HG03521 (cell line): ENCODE measurements at regions not wholly inside any gene's neighbourhood (a gene's known extent, or its start where the extent isn't known, plus 50 kb on each side); places are given as distances from the start of the nearest gene placed in this dataset.

Experiments
- ATAC-seq: cut with Tn5 transposase; IDR thresholded peaks from one replicate; pipeline ENCODE4 v1.9.1; 2021; ENCODE audit warnings: mild to moderate bottlenecking, moderate library complexity; ENCODE audit not compliant: unreplicated experiment

DNA sequence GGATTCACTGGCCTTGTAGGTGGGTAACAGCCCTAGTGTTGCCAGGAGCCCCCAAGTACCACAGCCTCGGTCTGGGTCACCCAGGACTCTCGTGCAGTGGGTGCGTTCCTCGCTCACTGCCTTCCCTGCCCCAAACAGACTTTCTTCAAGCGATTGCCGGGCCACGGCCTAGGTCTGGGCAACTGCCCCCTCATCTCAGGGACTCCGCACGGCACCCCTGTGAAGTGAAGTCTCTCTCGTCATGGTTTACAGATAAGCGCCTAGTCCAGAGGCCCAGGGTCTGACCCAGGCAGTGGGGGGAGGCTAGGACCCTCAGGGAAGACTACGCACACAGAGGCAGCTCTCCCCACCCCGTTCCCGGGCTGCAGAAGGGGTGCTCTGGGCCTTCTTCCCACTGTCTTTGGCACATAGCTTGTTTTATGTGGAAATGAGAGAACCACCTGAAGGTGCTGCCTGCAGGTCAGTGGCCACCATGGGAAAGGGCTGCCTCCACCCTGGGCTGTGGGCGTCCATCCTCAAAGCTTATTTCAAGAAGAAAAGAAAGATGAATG lies 220.8 kb downstream of the ERMARD start:
- no peak for ATAC-seq

DNA sequence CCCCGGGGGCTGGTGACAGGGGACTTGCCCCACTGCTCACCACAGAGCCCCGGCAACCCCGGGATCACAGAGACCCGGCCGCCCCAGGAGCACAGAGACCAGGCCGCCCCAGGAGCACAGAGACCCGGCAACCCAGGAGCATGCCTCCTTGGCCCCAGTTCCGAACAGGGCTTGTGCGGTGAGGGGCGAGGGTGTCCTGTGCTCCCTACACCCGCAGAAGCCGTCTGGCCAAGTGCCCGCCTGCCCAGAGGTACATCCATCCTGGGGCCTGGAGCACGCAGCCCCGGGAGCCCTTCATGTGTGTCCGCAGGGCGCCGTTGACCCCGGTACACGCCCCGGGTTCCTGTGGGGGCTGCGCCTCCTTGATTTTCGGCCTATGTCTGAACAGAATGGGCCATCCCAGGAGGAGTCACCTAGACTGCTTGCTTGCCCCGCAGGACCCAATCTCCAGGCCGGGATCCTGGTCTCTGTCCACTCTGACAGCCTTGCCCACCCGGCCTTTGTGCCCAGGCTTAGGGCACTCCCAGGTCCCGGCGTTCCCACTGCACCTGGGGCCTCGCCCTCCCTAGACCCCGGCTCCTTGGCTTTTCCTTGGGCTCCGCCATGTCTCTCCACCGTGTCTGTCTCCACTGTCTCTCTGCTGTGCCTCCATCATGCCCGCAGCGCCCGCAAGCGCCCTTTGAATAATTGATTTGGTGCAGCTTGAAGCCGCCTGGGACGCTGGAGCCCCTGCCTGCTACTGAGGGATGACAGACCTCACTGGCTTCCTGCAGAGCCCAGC lies 219.8 kb downstream of the ERMARD start:
- ATAC-seq, result no peak

DNA sequence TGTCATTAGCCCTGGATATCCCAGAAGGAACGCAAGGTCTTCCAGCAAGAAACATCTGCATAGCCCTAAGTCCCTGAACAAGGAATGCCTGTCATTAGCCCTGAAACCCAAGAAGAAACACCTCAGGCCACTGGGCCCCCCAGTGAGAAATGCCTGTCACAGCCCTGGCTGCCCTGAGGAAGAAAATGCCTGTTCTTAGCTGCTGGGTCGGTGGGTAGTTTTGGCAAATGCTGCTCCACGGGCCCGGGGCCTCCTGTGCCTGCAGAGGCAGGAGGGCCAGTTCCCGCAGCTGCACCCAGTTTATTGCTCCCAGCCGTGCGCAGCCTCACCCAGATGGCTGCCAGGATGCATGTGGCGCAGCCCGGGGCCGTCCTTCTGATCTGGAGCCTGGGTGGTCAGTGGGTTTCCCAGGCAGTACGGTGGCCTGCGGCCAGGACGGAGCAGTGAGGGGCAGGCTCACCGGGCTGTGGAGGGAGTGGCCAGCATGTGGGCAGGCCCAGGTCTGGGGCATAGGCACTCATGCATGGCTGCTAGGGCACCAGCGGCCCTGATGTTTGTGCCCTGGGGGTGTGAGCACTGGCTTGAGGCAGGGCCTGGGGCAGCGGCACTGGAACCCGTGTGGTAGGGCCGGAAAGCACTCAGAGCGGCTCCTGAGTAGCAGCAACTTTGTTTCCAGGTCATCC lies 219.0 kb downstream of the ERMARD start:
- ATAC-seq, result no peak

DNA sequence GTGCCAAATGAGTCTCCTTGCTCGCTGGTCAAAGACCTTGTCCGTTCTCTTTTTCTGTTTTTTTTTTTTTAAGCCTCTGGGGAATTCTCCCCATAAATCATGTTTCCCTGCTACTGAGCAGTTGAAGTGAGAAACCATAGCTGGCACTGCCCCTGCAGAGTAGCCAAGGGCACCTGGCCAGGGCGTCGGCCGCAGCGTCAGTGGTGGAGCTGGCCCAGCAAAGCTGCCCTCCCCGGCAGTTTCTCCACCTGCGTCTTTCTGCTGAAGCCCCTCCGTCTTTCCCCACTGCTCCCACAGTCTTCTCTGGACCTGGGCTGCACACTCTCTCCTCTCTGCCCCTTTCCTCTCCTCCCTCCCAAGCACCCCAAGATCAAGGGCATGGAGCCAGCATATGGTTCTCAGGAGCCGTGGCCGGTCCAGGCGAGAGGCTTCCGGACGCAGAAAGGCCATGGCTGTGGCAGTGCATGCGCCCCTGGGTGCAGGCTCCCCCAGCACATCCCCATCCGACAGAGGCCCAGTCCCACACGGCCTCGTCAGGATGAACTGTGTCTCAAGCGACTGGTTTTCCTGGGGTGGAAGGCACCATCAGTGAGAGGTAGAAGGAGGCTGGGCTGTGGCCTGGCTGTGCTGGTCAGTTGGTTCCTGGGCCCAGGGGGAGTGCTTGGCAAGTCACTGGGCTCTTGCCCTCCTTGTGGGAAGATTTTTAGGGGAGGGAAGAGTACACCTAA lies 218.1 kb downstream of the ERMARD start:
- ATAC-seq, result no peak

DNA sequence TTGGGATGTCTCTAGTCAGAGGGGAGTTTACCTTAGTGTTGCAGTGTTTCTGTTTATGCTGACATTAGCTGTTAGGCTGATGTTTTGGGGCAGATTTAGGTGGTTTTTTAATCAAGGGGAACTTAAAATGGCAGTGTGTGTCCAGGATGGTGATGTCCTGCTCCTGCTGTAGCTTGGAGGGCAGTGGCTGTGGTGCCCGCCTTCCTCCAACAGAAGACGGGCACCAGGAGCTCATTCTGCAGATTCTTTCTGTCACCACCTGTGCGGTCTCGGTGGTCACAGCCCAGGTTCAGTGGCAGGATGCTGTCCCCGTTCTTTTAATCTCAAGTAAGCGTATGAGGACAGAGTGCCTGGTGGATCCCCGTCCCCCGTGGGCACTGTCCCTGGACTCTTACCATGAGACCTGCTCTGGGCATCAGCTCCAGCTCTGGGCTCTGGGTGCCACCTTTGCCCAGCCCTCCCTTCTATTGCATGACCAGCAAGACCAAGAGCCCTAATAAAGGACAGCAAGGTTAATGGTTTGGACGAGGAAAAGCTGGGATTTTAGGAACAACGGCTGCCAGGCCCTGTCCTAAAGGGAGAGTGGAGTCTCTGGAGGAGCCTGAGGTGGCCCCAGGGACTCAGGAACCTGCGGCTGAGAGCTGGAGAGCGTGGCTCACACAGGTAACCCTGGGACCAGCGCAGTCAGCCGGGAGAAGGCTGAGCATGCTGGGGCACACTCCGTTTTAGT lies 217.3 kb downstream of the ERMARD start:
- no peak for ATAC-seq

DNA sequence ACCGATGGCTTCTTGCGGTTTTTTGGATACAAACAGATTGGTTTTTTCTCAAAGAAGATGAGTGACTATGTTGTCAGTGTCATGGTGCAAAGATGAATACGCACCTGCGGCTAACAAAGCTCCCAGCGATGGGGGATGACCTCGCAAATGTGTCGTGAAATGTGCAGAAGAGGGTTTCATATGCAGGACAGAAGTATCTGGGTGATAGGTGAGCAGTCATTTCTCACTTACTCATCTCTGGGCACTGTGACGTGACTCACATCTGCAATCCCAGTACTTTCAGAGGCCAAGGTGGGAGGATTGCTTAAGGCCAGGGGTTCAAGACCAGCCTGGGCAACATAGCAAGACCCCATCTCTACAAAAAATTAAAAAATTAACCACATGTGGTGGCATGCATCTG lies 216.3 kb downstream of the ERMARD start:
- no peak for ATAC-seq

DNA sequence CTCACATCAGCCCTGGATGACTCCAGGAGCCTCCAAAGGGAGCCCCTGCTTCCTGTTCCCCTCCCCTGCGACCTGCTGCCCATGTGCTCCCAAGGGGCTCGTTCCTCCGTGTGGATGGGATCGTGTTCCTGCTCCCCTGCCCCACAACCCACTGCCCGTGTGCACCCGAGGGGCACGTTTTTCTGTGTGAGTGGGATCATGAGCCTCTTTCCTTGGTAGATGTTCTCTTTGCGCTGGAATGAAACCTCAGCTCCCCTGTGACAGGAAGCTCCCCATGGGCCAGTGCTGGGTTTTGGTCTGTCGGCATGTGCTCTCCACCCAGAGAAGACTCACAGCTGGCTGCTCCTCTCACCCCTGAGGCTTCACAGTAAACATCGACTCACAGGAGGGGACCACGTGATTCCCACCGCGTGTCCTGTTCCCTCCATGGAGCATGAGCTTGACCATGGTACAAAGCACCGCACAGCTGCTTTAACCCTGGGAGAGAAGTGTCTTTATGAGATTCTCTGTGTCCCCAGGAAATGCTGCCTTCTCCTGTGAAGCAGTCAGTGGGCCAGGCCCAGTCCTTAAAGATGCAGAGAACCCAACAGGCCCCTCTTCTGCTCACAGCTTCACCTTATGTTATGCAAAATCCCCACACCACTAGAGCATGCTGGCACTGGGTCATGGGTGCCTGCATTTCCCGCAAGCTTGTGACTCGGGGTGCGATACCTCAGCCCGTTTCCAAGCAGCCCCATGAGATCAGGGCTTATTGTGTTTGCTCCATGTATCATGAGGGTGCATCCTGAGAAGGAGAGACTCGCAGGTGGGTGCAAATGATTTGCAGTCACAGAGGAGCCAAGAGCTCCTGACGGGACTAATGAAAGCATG lies 215.1 kb downstream of the ERMARD start:
- no peak for ATAC-seq

DNA sequence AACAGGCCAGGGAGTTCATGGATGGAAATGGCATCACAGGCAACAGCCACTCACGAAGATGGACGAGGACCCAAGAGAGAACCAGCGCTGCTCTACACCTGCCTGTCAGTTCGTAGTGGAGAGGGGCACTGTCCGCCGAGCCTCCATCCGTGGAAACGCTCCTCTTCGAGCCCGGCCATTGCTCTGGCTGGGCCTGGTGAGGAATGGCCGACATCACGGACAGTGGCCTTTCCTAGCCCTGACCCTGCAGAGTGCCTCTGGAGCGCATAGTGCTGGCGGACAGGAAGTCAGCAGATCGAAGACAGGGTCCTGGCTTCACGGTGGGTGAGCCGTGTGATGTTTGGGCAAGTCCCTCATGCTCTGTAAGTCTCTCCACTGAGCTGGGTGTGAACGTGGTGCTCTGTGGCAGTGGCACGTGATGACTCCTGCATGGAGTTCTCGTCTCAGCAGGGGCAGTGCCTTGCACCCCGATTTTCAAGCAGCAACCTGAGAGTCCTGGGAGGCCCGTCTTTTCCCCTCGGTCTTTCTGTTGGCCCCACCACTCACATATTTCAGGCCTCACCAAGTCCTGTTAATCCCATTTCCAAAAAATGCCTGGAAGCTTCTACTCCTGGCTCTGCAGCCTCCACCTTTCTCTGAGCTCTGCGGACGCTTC lies 214.4 kb downstream of the ERMARD start:
- no peak for ATAC-seq

DNA sequence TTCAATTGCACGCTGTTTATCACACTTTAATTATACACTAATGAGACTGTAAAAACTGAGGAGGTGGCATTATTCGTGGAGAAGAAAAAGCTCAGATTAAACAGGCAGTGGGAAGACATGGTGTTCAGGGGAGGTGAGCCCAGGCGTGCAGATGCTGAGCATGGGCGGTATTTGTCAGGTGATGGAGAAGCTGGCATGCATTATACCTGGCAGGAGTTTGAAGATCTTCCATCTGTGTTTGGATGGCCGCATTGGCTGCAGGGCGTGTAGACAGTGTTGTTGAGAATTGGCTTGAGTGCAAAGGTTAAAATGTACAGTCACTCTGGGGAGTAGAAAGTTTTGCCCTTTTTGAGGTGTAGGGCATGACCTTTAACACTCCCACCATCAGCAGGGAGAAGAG lies 213.8 kb downstream of the ERMARD start:
- ATAC-seq, result no peak

DNA sequence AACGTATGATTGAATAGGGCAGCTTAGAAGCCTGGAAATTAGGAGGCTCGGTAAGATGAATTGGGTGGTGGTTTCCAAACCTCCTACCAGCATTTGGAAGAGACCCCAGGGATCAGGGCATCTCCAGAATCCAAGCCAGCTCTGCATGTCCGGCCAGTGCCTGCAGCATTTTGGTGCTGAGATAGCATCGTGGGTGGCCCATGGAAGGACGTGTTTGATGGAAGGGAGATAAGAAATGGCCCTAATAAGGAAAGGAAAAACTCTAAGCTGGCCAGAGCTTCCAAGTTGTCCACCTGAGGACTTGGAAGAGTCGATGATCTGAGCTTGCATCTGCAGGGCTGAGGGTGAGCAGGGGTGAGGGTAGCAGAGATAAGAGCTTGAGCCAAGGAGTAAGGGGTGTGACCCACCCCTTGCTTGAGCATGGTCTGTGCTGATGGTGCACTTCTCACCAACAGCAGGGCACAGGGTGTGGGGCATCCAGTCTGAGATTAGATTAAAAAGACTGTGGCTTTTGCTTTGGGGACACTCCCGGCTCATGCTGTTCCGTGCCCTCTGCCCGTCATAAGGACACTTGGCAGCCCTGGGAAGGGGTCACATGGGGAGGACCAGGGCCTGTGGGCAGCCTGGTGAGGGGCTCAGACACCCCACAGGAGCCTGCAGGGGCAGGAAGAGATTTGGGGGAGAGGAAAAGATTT lies 213.2 kb downstream of the ERMARD start:
- no peak for ATAC-seq

DNA sequence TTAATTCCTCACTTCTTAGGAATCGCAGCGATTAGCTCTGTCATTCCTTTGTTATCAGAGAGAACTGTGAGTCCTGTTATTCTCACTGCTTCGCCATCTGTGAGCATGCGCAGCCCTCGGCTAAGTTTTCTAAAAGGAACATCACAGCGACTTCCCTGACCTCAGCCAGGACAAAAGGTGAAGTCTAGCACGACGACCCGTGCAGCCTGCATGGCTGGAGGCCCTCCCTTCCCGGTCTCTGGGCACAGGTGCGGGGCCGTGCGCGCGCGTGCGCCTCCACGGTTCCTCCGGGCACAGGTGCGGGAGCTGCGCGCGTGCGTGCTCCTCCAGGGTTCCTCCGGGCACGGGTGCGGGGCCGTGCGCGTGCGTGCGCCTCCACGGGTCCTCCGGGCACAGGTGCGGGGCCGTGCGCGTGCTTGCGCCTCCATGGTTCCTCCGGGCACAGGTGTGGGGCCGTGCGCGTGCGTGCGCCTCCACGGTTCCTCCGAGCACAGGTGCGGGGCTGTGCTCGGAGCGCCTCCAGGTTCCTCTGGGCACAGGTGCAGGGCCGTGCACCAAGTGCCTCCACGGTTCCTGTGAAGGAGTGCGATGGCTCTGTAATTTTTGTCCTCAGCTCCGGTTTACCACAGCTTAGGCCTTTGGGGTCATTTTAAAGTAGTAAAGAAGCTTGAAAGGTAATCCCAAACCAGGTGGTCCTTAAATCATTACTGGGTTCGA lies 212.3 kb downstream of the ERMARD start:
- no peak for ATAC-seq

DNA sequence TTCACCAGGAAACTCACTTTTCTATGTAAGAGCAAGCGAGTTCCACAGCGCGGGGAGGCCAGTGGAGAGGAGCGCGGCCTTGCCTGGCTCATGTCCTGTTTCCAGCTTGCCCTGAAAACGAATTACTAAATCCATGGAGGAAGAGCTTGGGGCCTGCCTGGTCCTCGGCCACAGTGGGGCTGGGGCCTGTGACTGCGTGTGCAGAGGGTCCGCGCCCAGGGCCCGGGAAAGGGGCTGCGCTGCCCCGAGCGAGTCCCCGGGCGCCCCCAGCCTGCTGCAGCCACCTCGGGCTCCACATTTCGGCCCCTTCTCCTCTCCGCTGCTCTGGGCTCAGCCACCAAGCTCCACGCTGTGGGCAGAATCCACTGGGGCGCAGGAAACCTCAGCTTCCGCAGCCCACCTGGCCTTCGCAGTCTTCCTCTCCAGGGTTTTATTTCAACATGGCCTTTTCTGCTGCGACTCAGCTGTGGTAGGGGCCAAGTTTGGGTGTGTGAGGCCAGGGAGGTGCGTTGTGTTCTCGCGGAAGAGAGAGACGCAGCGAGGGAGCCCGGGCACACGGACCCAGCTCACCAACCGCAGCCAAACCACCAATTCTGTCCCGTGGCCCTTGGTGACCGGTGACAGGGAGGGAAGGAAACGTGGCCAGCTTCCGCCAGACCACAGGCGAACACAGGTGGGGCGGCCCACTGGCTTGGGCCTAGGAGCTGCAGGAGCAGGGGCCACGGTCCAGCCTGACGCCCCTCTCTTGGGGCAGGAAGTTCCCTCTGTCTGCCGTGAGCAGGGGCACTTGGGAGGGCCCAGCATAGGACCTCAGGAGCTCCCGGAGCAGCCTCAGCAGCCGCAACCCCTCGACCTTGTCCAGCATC lies 211.4 kb downstream of the ERMARD start:
- ATAC-seq, result no peak

DNA sequence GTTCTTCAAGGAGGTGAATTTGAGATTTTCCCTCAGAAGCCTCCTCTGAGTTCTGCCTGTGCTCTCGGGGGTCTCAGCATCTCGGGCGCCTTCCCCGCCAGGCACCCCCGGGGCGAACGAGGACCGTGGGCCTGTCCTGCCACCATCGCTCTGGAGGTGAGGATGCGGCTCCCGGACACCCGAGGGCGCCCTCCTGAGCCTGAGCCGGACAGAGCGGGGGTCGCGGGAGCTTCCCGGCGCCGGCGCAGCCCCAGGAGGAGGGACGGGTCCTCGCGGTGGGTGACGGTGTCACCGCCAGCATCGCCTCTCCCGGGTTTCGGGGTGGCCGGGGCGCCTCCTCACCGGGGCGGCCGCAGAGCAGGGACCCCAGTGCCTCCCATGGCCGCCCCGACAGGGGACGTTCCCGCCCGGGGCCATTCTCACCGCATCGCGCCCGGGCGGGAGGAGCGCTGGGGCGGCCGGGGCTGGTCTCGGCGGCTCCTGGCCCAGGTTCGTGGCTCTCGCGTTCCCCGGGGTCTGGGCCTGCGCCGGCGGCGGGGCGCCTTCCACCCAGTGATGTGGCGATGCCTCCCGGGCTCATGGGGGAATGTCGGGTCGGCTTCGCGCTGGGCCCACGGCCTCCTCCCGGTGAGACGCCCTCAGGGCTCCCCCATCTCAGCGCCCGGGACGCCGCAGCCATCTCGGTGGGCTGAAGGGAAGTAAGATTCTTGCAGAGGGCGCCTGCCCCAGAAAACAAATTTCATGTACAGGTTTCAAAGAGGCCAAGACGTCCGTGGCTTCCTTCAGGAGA lies 210.5 kb downstream of the ERMARD start:
- ATAC-seq, result no peak

DNA sequence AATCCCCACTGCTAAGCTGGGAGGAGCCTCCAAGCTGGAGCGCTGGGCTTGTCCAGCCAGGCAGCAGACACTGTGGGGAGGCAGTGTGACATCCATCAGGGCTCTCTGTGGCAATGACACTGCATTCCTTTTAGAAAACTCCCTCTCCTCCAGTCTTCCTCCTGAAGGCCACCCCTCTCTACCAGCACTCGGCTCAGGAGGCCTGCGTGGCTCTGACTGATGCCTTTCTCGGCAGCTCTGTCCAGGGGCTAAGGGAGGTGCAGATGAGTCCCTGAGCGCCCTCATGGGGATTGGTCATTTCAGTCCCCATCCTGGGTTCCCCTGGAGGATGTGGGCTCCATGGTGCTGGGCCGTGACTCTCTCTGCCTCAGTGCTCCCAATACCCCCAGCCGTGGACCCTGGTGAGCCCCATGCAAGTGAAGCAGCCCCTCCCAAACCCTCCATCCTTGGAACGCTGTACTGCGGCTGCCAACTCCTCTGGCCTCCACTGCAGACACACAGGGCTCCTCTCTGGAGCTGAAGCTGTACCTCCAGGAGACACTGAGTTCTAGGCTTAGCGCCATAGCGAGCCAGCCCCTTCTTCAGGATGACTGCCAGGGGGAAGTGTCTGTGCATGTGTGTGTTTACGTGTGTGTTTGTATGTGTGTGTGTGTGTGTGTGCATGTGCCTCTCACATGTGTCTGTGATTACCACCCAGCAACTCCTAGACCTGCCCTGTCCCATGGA lies 209.6 kb downstream of the ERMARD start:
- ATAC-seq, result no peak

DNA sequence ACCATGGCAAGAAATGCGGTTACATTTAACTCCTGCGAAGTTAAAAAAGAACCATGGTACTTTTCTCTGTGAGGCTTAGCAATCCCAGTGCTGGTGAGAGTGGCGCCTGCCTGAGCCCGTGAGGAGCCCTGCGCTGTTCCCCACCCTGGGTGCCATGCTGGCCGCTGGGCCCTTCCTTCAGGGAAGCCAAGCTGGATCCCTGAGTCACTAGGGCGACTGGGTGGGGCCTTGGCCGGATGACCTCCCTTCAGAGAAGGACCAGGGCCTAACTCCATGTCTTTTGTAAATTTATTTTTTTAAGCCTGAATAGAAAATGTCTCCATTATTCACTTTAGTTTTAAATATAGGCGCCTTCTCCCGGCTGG lies 209.1 kb downstream of the ERMARD start:
- ATAC-seq, result no peak

DNA sequence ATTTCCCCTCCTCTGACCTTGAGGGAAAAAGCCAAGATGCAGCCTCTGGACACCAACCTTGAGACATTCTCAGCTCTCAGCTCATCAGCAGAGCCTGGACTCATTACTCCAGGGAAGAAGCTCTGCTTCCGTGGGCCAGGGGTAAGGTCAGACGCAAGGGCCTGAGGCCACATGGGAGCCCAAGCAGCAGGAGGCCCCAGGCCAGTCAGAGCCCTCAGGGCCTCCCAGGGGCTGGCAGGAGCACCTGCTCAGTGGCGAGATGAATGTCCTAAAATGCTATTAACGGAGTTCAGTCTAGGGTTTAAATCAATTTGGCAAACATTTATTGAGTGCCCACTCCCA lies 208.6 kb downstream of the ERMARD start:
- ATAC-seq, result no peak
